ENCODE measurements at regions not wholly inside any gene's neighbourhood (a gene's known extent, or its start where the extent isn't known, plus 50 kb on each side); places are given as distances from the start of the nearest gene placed in this dataset.

- TF ChIP-seq EP300 (IDR thresholded peaks at IDR 0.05) = no peak
- no peak for TF ChIP-seq POLR2AphosphoS5 (IDR thresholded peaks at IDR 0.05)
- TF ChIP-seq, protein P1, sequence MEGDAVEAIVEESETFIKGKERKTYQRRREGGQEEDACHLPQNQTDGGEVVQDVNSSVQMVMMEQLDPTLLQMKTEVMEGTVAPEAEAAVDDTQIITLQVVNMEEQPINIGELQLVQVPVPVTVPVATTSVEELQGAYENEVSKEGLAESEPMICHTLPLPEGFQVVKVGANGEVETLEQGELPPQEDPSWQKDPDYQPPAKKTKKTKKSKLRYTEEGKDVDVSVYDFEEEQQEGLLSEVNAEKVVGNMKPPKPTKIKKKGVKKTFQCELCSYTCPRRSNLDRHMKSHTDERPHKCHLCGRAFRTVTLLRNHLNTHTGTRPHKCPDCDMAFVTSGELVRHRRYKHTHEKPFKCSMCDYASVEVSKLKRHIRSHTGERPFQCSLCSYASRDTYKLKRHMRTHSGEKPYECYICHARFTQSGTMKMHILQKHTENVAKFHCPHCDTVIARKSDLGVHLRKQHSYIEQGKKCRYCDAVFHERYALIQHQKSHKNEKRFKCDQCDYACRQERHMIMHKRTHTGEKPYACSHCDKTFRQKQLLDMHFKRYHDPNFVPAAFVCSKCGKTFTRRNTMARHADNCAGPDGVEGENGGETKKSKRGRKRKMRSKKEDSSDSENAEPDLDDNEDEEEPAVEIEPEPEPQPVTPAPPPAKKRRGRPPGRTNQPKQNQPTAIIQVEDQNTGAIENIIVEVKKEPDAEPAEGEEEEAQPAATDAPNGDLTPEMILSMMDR (IDR thresholded peaks at IDR 0.05) = no peak
- no peak for TF ChIP-seq POLR2A (IDR thresholded peaks at IDR 0.05)
- ATAC-seq (ENCODE audit: low FRiP score in 2 of 2) (no peak), DNase-seq (no peak)
- Histone ChIP-seq H3K9me3 (no peaks in the 10 kb centered on the region), H3K27ac (no peak overlapping the region), H3K4me1 (no peaks in the 10 kb centered on the region), H3K4me3 (no peak overlapping the region), H3K27me3 (no peaks in the 10 kb centered on the region), H3K36me3 (no peaks in the 10 kb centered on the region)
- WGBS, 2 donors = 81 to 82% methylated on average over 4 of the region's 4 CpGs
These were observed 579.4 kb downstream of the TAF11L14 start for GRCh38 chr5:18213666-18214065.

GRCh38 chr5:18216016-18216415 lies 581.8 kb downstream of the TAF11L14 start:
- H3K9me3 ChIP-seq = no peaks in the 10 kb centered on the region
- no peaks in the 10 kb centered on the region for H3K27me3 ChIP-seq
- no peak for DNase-seq
- H3K27ac ChIP-seq = no peak overlapping the region
- TF ChIP-seq EP300 (IDR thresholded peaks at IDR 0.05) = no peak
- TF ChIP-seq, protein P1 (IDR thresholded peaks at IDR 0.05) = no peak
- no peak for TF ChIP-seq POLR2AphosphoS5 (IDR thresholded peaks at IDR 0.05)
- TF ChIP-seq POLR2A (IDR thresholded peaks at IDR 0.05) = no peak
- no peak for ATAC-seq (ENCODE audit: low FRiP score in 2 of 2)
- WGBS, 2 donors = 35 to 59% methylated on average over 1 of the region's 1 CpG
- H3K4me1 ChIP-seq = no peaks in the 10 kb centered on the region
- no peak overlapping the region for H3K4me3 ChIP-seq
- no peaks in the 10 kb centered on the region for H3K36me3 ChIP-seq

DNA sequence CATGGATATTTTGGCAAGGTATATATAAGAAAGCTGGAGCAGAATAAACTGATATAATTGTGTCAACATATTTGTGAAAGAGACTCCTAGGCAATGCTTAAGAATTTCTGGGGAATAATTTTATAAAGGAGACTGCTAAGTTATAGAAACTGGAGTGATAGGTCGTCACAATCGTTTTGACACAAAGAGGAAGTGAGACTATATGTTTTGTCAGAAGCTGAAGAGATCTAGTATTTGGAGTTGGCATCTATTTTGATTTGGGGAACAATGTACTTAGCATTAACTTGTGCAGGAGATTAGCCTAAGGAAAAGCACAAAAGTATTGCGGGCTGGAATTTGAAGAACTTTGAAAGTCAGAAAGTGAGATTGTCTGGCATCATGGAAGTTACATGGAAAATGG lies 582.5 kb downstream of the TAF11L14 start:
- no peak overlapping the region for H3K27ac ChIP-seq
- ATAC-seq (ENCODE audit: low FRiP score in 2 of 2) (no peak), DNase-seq (no peak)
- no peaks in the 10 kb centered on the region for H3K4me1 ChIP-seq
- no peaks in the 10 kb centered on the region for H3K27me3 ChIP-seq
- 69 to 74% methylated on average over 3 of the region's 3 CpGs for WGBS, 2 donors
- H3K4me3 ChIP-seq = no peak overlapping the region
- no peaks in the 10 kb centered on the region for H3K36me3 ChIP-seq
- no peak for TF ChIP-seq EP300 (IDR thresholded peaks at IDR 0.05)
- no peak for TF ChIP-seq POLR2A (IDR thresholded peaks at IDR 0.05)
- TF ChIP-seq, protein P1 (IDR thresholded peaks at IDR 0.05) = no peak
- no peak for TF ChIP-seq POLR2AphosphoS5 (IDR thresholded peaks at IDR 0.05)
- no peaks in the 10 kb centered on the region for H3K9me3 ChIP-seq

GRCh38 chr5:18219241-18219640 lies 585.0 kb downstream of the TAF11L14 start:
- WGBS, 2 donors = 88 to 95% methylated on average over 1 of the region's 1 CpG
- TF ChIP-seq EP300 (IDR thresholded peaks at IDR 0.05) = no peak

GRCh38 chr5:18220631-18221030 lies 586.4 kb downstream of the TAF11L14 start:
- no peak for DNase-seq
- H3K36me3 ChIP-seq = no peaks in the 10 kb centered on the region
- H3K27ac ChIP-seq = no peak overlapping the region
- ATAC-seq (ENCODE audit: low FRiP score in 2 of 2) = no peak
- H3K4me1 ChIP-seq = no peaks in the 10 kb centered on the region
- H3K4me3 ChIP-seq = no peak overlapping the region
- no peaks in the 10 kb centered on the region for H3K27me3 ChIP-seq
- TF ChIP-seq, protein P1 (IDR thresholded peaks at IDR 0.05) = no peak
- no peak for TF ChIP-seq POLR2A (IDR thresholded peaks at IDR 0.05)
- no peak for TF ChIP-seq EP300 (IDR thresholded peaks at IDR 0.05)
- TF ChIP-seq POLR2AphosphoS5 (IDR thresholded peaks at IDR 0.05) = no peak
- 84 to 85% methylated on average over 1 of the region's 1 CpG for whole genome bisulfite sequencing, 2 donors
- H3K9me3 ChIP-seq = no peaks in the 10 kb centered on the region

More at GRCh38 chr5:18219241-18219640, 585.0 kb downstream of the TAF11L14 start:
- Histone ChIP-seq H3K36me3 (no peaks in the 10 kb centered on the region), H3K27me3 (no peaks in the 10 kb centered on the region), H3K27ac (no peak overlapping the region), H3K4me1 (no peaks in the 10 kb centered on the region), H3K4me3 (no peak overlapping the region), H3K9me3 (no peaks in the 10 kb centered on the region)
- DNase-seq (no peak), ATAC-seq (ENCODE audit: low FRiP score in 2 of 2) (no peak)
